KMS-11 (cell line): ENCODE measurements at regions not wholly inside any gene's neighbourhood (a gene's known extent, or its start where the extent isn't known, plus 50 kb on each side); places are given as distances from the start of the nearest gene placed in this dataset.

Source experiments
- H2AFZ ChIP-seq: fragments of 200-600 bp; sonication (generic); 2 replicates; pipeline ENCODE4 v1.6.1; 2016; ENCODE audit warnings: antibody characterized with exemption, mixed run types, low read depth
- H3K27ac ChIP-seq: fragments of 200-600 bp; sonication (generic); 2 replicates; pipeline ENCODE4 v1.6.1; 2016; ENCODE audit warnings: mild to moderate bottlenecking, mixed run types
- H3K27me3 ChIP-seq: fragments of 200-600 bp; sonication (generic); 2 replicates; pipeline ENCODE4 v1.6.1; 2017; ENCODE audit warnings: mild to moderate bottlenecking, low read depth, mixed run types, moderate library complexity; ENCODE audit not compliant: insufficient read depth
- H3K36me3 ChIP-seq: fragments of 200-600 bp; sonication (generic); 2 replicates; pipeline ENCODE4 v1.6.1; 2017; ENCODE audit warnings: mild to moderate bottlenecking, mixed run types; ENCODE audit not compliant: insufficient read depth
- H3K4me1 ChIP-seq: fragments of 200-600 bp; sonication (generic); 2 replicates; pipeline ENCODE4 v1.6.1; 2016; ENCODE audit warnings: mild to moderate bottlenecking, low read depth, mixed run types; ENCODE audit not compliant: poor library complexity, severe bottlenecking
- H3K4me2 ChIP-seq: fragments of 200-600 bp; sonication (generic); 2 replicates; pipeline ENCODE4 v1.7.0; 2016; ENCODE audit warnings: mild to moderate bottlenecking, mixed run types
- H3K4me3 ChIP-seq: fragments of 200-600 bp; sonication (generic); IDR thresholded peaks from 2 replicates; pipeline ENCODE4 v1.6.1; 2017; ENCODE audit warnings: low read depth, low read length, mixed read lengths; ENCODE audit not compliant: insufficient read depth
- H3K79me2 ChIP-seq: fragments of 200-600 bp; sonication (generic); 2 replicates; pipeline ENCODE4 v1.6.1; 2016; ENCODE audit warnings: low read depth, mixed run types; ENCODE audit not compliant: insufficient read depth
- H3K9ac ChIP-seq: fragments of 200-600 bp; sonication (generic); 2 replicates; pipeline ENCODE4 v1.6.1; 2016; ENCODE audit warnings: mild to moderate bottlenecking, mixed run types
- H4K20me1 ChIP-seq: fragments of 200-600 bp; sonication (generic); 2 replicates; pipeline ENCODE4 v1.6.1; 2016; ENCODE audit warnings: mild to moderate bottlenecking, mixed run types; ENCODE audit not compliant: insufficient read depth
- CTCF ChIP-seq: fragments of 200-600 bp; sonication (generic); conservative IDR thresholded peaks from 2 replicates; pipeline ENCODE4 v1.6.1; 2017; ENCODE audit warnings: low read depth, mild to moderate bottlenecking, antibody characterized with exemption, low read length, moderate library complexity, mixed read lengths

GRCh38 chr3:14261229-14261628 lies 82.6 kb downstream of the LSM3 start:
- no peaks in the 10 kb centered on the region for H3K36me3 ChIP-seq
- H2AFZ ChIP-seq: no peak overlapping the region
- H3K27ac ChIP-seq: no peak overlapping the region
- H3K4me2 ChIP-seq: no peak overlapping the region
- TF ChIP-seq CTCF: peak; percentile 90
- no peaks in the 10 kb centered on the region for H3K79me2 ChIP-seq
- H3K4me1 ChIP-seq: no peaks in the 10 kb centered on the region
- H4K20me1 ChIP-seq: no peaks in the 10 kb centered on the region
- no peak overlapping the region for H3K9ac ChIP-seq
- H3K27me3 ChIP-seq: no peaks in the 10 kb centered on the region
- no peak overlapping the region for H3K4me3 ChIP-seq

GRCh38 chr3:14262212-14262611 lies 83.6 kb downstream of the LSM3 start:
- no peak overlapping the region for H2AFZ ChIP-seq
- H4K20me1 ChIP-seq: no peaks in the 10 kb centered on the region
- no peak overlapping the region for H3K4me3 ChIP-seq
- no peak for TF ChIP-seq CTCF
- no peak overlapping the region for H3K4me2 ChIP-seq
- H3K36me3 ChIP-seq: no peaks in the 10 kb centered on the region
- no peak overlapping the region for H3K27ac ChIP-seq
- no peaks in the 10 kb centered on the region for H3K79me2 ChIP-seq
- no peaks in the 10 kb centered on the region for H3K4me1 ChIP-seq
- H3K9ac ChIP-seq: no peak overlapping the region
- H3K27me3 ChIP-seq: no peaks in the 10 kb centered on the region

- Histone ChIP-seq H3K27ac (no peak overlapping the region), H3K9ac (no peak overlapping the region), H3K4me2 (no peak overlapping the region), H3K27me3 (no peaks in the 10 kb centered on the region), H3K4me3 (no peak overlapping the region), H3K36me3 (no peaks in the 10 kb centered on the region), H3K4me1 (no peaks in the 10 kb centered on the region), H2AFZ (no peak overlapping the region), H3K79me2 (no peaks in the 10 kb centered on the region), H4K20me1 (no peaks in the 10 kb centered on the region)
- no peak for TF ChIP-seq CTCF
These were observed 84.2 kb downstream of the LSM3 start for GRCh38 chr3:14262867-14263266.

- no peaks in the 10 kb centered on the region for H3K4me1 ChIP-seq
These were observed 84.8 kb downstream of the LSM3 start for GRCh38 chr3:14263317-14264005.

More at GRCh38 chr3:14263317-14264005, 84.8 kb downstream of the LSM3 start:
- Histone ChIP-seq H3K27me3 (no peaks in the 10 kb centered on the region), H3K4me3 (no peak overlapping the region), H4K20me1 (no peaks in the 10 kb centered on the region), H3K79me2 (no peaks in the 10 kb centered on the region), H3K4me2 (no peak overlapping the region), H3K9ac (no peak overlapping the region), H3K27ac (no peak overlapping the region), H2AFZ (no peak overlapping the region), H3K36me3 (no peaks in the 10 kb centered on the region)
- TF ChIP-seq CTCF: no peak
